HG03175 (cell line): ENCODE measurements at regions not wholly inside any gene's neighbourhood (a gene's known extent, or its start where the extent isn't known, plus 50 kb on each side); places are given as distances from the start of the nearest gene placed in this dataset.
A peak's percentile ranks its signal among the peaks of the same experiment; 100 is the strongest.
"Not testable (repeated sequence)": the region's sequence is repeated elsewhere in the genome, so short reads cannot be mapped to it uniquely, and the experiment has no call there.

Source experiments
- ATAC-seq: cut with Tn5 transposase; IDR thresholded peaks from one replicate; pipeline ENCODE4 v1.9.1; 2021; ENCODE audit warnings: mild to moderate bottlenecking, moderate library complexity; ENCODE audit not compliant: unreplicated experiment

DNA sequence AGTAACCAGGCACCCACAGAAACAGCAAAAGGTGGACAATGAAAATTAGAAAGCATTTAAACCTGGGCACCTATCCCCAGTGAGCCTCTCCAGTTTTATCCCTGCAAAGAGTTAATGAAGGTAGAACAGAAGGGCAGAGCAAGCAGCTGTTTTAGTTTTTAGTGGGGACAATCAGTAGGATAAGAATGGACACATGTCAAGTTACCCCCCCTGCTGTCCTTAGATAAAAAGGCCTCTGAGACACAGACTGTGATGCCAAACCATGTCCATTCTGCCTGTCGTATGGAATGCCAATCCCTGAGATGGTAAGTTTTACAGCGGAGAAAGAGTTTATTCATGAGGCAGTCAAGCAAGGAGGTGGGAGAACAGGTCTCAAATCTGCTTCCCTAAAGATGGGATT is 162.6 kb upstream of the AGR3 start:
- no peak for ATAC-seq

DNA sequence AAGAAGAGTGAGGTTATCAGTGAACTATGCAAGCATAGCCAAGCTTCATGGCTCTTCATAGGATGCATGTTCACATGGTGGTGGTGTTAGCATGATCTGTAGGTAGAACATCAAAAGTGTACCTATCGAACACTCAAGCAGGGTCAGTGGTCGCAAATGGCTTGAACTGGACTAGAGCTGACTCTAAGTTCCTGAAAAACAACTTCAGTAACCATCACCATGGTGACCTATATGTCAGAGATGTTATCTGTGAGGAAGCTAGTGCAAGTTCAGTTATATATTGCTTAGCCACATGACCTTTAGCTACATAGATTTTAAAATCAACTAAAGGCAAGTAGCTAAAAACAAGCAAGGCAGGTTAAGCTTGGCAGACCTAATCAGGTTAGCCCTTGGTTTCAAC is 163.1 kb upstream of the AGR3 start:
- no peak for ATAC-seq

DNA sequence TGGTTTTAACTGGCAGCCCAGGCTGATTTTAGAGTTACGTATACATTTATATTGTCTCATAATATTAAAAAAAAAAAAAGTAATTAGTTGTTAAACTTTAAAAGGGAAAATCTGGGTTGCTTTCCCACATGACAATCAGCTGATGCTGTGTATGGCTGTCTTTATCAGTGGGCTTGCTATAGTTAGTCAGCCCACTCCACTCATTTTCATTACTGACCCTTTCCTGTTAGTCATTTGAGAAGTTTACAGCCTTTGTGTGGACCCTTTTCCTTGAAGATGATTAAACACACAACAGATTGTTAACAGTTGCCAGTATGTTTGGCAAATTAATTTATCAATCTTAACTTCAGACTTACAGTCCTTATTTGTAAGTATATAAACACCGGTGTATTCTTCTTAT is 164.5 kb upstream of the AGR3 start:
- no peak for ATAC-seq

GRCh38 chr7:17046666-17047065 is 164.9 kb upstream of the AGR3 start:
- ATAC-seq, result no peak

GRCh38 chr7:17053164-17053563 is 171.4 kb upstream of the AGR3 start:
- ATAC-seq, result not testable (repeated sequence)

DNA sequence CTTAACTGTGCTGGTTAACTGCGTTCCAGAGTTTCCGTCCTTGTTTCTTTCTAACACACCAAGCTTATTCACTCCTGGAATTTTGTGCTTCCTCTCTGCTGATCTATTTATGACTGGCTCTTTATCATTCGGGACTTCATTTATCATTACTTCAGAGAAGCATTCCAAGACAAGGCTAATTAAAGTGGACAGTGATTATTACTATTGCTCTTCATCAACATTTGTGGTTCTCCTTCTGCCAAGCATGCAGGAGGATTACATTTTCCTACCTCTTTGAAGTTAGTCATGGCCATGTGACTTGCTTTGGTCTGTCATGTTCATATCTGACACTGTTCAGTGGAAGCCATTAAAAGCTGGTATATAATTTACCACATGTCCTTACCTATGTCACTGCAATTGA is 172.4 kb upstream of the AGR3 start:
- ATAC-seq, result no peak

- ATAC-seq, result no peak
Observed at GRCh38 chr7:17054836-17055235, 173.1 kb upstream of the AGR3 start.

DNA sequence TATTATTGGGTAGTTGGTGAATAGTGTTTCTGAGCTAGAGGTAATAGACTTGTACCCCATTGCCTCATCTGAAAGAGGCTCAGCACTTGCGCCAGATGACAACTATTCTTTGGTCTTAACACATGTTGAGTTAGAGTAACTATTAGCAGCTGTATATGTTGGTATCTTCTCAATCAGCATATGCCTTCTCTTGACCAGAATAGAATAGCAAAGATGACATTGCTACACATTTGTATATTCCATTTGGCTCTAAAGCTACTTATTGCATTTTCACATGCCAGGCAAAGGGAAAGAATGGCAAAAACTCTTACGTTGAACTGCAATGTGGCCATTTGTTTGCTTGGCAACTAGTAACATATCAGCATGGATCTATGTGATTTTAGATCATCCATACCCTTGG is 173.8 kb upstream of the AGR3 start:
- no peak for ATAC-seq

GRCh38 chr7:17056491-17057142 is 174.8 kb upstream of the AGR3 start:
- no peak for ATAC-seq

DNA sequence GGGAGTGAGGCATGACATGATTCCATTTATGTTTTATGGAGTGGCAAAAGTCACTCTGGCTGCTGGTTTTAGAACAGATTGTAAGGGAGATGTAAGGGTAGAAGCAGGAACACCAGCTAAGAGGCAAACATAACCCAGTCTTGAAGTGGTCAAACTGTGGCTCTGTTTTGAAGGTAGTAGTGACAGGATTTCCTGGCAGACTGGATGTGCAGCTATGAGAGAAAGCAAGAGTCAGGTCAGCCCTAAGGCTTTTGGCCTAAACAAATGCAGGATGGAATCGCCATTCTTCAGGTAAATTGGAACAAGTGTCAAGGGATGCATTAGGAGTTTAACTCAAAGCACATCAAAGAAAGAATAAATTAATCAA is 175.3 kb upstream of the AGR3 start:
- ATAC-seq, result no peak

- no peak for ATAC-seq
Observed at GRCh38 chr7:17058568-17058967, 176.8 kb upstream of the AGR3 start.

DNA sequence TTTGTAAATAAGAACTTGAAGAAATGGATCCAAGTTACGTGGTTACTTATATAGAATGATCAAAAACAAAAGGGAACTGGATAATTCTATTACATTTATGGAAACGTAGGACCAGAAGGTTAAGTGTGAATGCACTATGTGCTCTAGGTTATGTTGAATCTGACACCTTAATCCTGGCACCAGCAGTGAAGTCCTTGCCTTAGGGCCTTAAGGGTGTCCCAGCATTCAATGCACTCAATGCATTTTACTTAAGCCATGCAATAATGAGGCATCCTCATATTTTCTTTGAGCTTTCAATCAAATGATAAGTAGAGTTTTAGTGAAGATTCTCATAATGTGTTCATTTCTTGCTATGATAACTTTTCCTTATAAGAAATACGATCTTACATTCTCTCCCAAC is 178.3 kb upstream of the AGR3 start:
- no peak for ATAC-seq

DNA sequence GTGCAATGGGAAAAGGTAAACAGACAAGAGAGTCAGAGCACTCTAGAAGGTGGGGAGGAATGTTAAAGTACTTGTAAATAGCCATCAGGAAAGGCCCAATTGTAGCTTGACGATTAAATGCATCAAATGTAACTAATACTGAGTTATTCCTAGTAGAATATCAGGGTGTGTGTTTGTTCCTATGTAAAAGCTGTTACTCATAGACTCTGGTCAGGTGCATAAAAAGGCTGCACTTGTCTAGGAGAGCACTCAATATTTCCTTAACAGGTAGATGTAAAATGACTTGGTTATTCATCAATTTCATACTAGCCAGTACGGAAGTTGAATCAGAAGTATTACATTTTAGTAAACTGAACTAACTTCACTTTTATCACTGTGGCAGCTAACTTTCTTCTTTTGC is 179.7 kb upstream of the AGR3 start:
- no peak for ATAC-seq

DNA sequence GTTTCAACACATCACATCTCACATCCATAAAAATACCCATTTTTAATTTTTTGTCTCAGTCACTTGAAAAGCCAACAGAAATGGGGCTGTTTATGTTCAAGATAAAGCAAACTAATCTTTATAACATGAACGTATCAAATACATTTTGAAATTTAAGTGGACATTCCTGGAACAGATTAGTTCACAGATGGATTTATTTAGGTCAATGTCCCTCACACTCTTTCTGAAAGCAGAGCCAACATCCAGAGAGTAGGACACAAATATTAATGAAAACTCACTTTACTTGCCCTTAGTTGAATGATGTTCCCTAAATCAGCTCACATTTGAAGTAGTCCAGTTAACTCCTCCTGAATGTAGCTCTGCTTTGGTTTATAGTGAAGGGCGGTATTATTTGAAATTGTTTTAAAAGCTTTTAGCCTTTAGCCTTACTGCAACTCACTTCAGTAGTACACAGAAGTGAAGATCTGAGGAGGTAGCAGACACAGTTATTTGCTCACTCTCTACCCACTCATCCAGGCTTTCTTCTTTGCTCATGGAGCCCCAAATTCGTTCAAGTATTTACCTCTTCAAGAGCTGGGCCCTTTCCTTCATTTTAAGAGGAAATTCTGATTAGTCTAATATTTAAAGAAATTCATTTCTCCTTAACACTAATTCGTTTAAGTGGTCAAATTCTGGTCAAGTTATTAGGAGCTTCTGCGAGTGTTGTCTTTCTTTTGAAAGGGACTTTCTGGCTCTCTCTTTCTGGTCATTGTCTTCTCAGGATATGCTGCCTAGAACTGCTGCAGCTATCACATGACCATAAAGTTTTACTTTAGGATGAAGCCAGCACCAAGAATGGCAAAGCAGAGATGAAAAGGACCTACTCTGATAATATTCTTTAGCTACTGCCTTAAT is 180.6 kb upstream of the AGR3 start:
- ATAC-seq, result no peak

DNA sequence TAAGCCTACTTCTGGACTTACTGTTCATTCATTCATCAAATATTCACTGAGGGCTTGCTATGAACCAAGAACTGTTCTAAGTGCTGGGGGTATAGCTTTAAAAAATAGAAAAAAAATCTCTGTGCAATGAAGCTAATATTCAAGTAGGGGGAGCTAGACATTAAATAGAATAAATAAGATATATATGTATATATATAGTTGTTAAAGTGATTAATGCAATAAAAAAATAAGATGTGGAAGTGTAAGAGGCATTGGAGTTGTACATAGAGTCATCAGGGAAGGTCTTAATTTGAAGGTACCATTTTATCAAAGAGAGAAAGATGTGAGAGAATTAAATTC is 181.2 kb upstream of the AGR3 start:
- no peak for ATAC-seq

DNA sequence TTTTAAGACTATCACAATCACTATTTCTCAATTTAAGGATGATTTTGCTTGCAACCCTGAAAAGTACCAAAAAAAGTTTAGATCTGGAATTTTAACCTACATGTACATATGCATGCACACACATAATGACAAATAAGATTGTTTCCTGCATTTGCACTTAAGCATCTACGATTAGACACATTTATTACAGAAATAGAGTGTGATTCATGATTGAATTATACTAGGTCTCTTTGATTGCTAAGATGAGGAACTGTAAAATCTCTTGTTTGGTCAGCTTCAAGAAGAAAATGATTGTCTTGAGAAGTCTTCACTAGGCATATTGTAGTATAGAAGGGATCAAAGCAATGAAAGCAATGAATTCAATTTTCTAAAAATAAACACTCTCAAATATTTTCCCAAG is 185.9 kb upstream of the AGR3 start:
- ATAC-seq, result no peak

DNA sequence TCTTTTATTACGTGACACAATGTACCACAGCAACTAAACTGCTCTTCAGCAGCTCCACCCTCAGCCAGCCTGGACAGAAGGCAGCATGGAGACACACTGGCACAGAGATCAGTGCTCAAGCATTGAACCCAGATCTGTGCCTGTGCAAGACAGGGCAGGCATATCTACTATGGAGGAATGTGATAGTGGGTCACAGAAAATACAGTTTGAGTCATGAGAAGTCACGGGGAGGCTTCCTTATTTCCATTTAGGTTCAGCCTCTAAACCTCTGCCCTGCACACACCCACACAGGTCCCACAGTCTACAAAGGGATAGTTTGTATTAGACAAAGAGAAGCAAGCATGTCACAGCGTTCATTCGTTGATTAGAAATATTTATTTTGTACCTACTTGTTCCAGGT is 187.4 kb upstream of the AGR3 start:
- no peak for ATAC-seq

DNA sequence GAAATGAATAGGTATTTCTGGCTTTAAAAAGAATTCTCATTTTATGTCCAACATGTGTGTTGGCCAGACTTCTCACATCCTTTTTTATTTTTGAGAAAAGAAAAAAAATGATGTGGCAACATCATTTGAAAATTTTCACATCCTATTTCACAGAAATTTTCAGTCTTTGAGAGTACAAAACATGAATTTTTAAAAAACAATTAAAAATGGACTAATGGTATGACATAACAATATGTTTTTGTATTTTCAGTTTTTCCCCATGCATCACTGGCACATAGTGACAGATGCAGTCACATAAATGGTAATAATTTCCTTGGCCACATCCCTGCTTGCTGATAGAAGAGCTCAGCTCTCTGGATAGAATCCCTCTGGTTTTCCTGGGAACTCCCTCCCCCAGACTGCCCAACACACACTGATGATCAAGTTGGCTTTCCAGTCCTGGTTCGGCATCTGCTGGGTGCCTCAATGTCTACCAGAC is 188.5 kb upstream of the AGR3 start:
- ATAC-seq, result no peak

- peak; percentile 69 for ATAC-seq
Observed at GRCh38 chr7:17071866-17072265, 190.1 kb upstream of the AGR3 start.

GRCh38 chr7:17075601-17076255 is 193.9 kb upstream of the AGR3 start:
- no peak for ATAC-seq

DNA sequence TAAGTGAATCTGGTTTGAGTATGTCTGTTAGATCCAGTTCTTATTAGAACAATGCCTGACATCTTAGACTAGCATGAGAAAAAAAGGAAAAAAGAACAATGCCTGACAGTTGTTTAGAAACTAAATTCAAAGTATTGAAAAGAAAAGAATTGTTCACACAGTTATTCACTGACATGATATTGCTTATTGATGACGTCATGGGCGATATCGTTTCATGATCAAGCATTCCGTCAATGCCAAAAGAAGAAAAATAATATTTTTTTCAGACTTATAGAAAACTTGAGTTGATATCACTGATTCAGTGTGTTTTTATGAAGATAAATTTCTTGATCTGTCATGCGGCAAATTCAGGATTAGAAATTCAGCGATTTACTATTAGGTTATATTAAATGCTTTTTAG is 196.5 kb upstream of the AGR3 start:
- ATAC-seq, result no peak
